ENCODE measurements at regions not wholly inside any gene's neighbourhood (a gene's known extent, or its start where the extent isn't known, plus 50 kb on each side); places are given as distances from the start of the nearest gene placed in this dataset.

DNA sequence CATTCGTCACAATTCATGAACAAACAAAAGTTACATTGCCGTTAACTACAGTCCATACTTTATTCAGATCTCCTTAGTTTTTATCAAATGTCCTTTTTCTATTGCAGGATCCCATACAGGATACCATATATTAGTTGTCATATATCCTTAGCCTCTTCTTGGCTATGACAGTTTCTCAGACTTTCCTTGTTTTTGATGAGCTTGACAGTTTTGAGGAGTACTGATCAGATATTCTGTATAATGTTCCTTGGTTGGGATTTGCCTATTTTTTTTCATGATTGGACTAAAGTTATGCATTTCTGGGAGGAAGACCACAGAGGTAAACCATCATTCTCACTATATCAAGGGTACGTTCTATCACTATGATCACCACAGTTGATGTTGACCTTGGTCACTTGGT lies 1627.4 kb upstream of the C9orf72 start:
- no peak overlapping the region for H2BK5ac ChIP-seq (ENCODE audit: insufficient read length, low read length)
- TF ChIP-seq, protein P1, sequence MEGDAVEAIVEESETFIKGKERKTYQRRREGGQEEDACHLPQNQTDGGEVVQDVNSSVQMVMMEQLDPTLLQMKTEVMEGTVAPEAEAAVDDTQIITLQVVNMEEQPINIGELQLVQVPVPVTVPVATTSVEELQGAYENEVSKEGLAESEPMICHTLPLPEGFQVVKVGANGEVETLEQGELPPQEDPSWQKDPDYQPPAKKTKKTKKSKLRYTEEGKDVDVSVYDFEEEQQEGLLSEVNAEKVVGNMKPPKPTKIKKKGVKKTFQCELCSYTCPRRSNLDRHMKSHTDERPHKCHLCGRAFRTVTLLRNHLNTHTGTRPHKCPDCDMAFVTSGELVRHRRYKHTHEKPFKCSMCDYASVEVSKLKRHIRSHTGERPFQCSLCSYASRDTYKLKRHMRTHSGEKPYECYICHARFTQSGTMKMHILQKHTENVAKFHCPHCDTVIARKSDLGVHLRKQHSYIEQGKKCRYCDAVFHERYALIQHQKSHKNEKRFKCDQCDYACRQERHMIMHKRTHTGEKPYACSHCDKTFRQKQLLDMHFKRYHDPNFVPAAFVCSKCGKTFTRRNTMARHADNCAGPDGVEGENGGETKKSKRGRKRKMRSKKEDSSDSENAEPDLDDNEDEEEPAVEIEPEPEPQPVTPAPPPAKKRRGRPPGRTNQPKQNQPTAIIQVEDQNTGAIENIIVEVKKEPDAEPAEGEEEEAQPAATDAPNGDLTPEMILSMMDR (conservative IDR thresholded peaks at IDR 0.05): no peak
- H4K8ac ChIP-seq (replicated peaks; ENCODE audit: insufficient read length, low read depth, low read length): no peak overlapping the region
- H3K18ac ChIP-seq (ENCODE audit: insufficient read length, low read depth, low read length): no peak overlapping the region
- H2AFZ ChIP-seq (ENCODE audit: low read length): no peak overlapping the region
- no peak overlapping the region for H2BK12ac ChIP-seq (ENCODE audit: insufficient read length, low read depth, low read length)
- H3T11ph ChIP-seq (ENCODE audit: low read length): no peak overlapping the region
- peaks cover 0 to 3% of the 10 kb centered on the region in 2 experiments; a peak in 1 of 4 replicates for H3K4me1 Mint-ChIP-seq
- H3K79me2 ChIP-seq (ENCODE audit: insufficient read depth, low read length): no peaks in the 10 kb centered on the region; the same call in 1 of the 2 replicates
- no peaks in the 10 kb centered on the region for H3K79me1 ChIP-seq (ENCODE audit: insufficient read depth, low read depth, low read length, poor library complexity, severe bottlenecking)
- no peaks in the 10 kb centered on the region for H3K9me3 ChIP-seq (ENCODE audit: control insufficient read depth, low read depth, low read length)
- no peak for DNase-seq
- no peak overlapping the region for H2AK5ac ChIP-seq (ENCODE audit: insufficient read length, low read length)
- H4K5ac ChIP-seq (ENCODE audit: insufficient read length, low read depth, low read length): no peak overlapping the region
- no peak overlapping the region for H3K4me3 Mint-ChIP-seq
- no peak overlapping the region for H3K23ac ChIP-seq (ENCODE audit: insufficient read length, low read depth, low read length)
- no peak overlapping the region for H2BK15ac ChIP-seq (ENCODE audit: low read depth, low read length)
- no peaks in the 10 kb centered on the region for H3K27me3 Mint-ChIP-seq (ENCODE audit: low read depth)
- no peak overlapping the region for H2BK20ac ChIP-seq (ENCODE audit: low read depth, low read length, poor library complexity, severe bottlenecking)
- H3K23me2 ChIP-seq (ENCODE audit: insufficient read length, low read depth, low read length, poor library complexity, severe bottlenecking): no peaks in the 10 kb centered on the region
- H3K4me2 ChIP-seq (ENCODE audit: insufficient read depth, insufficient read length, low read length): no peak overlapping the region
- H3K27ac Mint-ChIP-seq: no peak overlapping the region
- no peaks in the 10 kb centered on the region for H3K4me1 ChIP-seq (ENCODE audit: insufficient read depth, low read length)
- H4K91ac ChIP-seq (ENCODE audit: insufficient read length, low read depth, low read length): no peak overlapping the region
- no peak overlapping the region for H3K9ac ChIP-seq (ENCODE audit: extremely low read depth, insufficient read length, low read length)
- H4K20me1 ChIP-seq (ENCODE audit: control insufficient read depth, insufficient read depth, insufficient read length): no peaks in the 10 kb centered on the region
- no peak overlapping the region for H3K56ac ChIP-seq (ENCODE audit: insufficient read length, low read depth, low read length)
- H2BK120ac ChIP-seq (ENCODE audit: low read depth, low read length, poor library complexity, severe bottlenecking): no peak overlapping the region
- H3K14ac ChIP-seq (ENCODE audit: insufficient read depth, low read length): no peak overlapping the region
- H3K9me3 Mint-ChIP-seq: no peaks in the 10 kb centered on the region
- no peaks in the 10 kb centered on the region for H3K27me3 ChIP-seq (ENCODE audit: insufficient read depth, low read length)
- no peak overlapping the region for H3K27ac ChIP-seq (ENCODE audit: insufficient read length, low read depth, low read length)
- WGBS (ENCODE audit: extremely low coverage, insufficient read length, low lambda C conversion rate): no CpG with 5 or more reads among the region's 3 CpGs
- H3K4ac ChIP-seq (ENCODE audit: low read depth, low read length): no peak overlapping the region
- H3K36me3 Mint-ChIP-seq (ENCODE audit: insufficient read depth in 1 of 3, low read depth in 3 of 3): no peaks in the 10 kb centered on the region

Measured in H9 (cell line).